Esophagus muscularis mucosa (tissue), 4 donors: ENCODE measurements at regions not wholly inside any gene's neighbourhood (a gene's known extent, or its start where the extent isn't known, plus 50 kb on each side); places are given as distances from the start of the nearest gene placed in this dataset.

Source experiments
- CTCF ChIP-seq, 3 experiments: fragments of 200-600 bp in 2 of 3; fragments of 450-650 bp in 1 of 3; sonication (generic) in 2 of 3; IDR thresholded peaks; one replicate each; pipeline ENCODE4 v1.5.1; 2017 to 2019; ENCODE audit warnings: antibody characterized with exemption in 3 of 3, mild to moderate bottlenecking in 2 of 3, moderate library complexity in 1 of 3
- EP300 ChIP-seq: sonication (generic); formaldehyde crosslinking; IDR thresholded peaks from one replicate; pipeline ENCODE4 v1.6.1; 2017; ENCODE audit warnings: antibody characterized with exemption
- POLR2A ChIP-seq: fragments of 450-650 bp; IDR thresholded peaks from one replicate; pipeline ENCODE4 v1.6.1; 2017; ENCODE audit warnings: antibody characterized with exemption, moderate library complexity, mild to moderate bottlenecking, low read depth
- POLR2AphosphoS5 ChIP-seq, 2 donors: sonication (generic); formaldehyde crosslinking; IDR thresholded peaks; one replicate each; pipeline ENCODE4 v1.6.1; 2017; ENCODE audit warnings: antibody characterized with exemption in 2 of 2

GRCh38 chr2:57881998-57882888, 164.4 kb upstream of the VRK2 start:
- TF ChIP-seq CTCF (IDR thresholded peaks at IDR 0.05) (no peak), POLR2A (no peak), POLR2AphosphoS5 (IDR thresholded peaks at IDR 0.05) (no peak), EP300 (no peak)
